GM23338 (cell line): ENCODE measurements at regions not wholly inside any gene's neighbourhood (a gene's known extent, or its start where the extent isn't known, plus 50 kb on each side); places are given as distances from the start of the nearest gene placed in this dataset.

Experiments used
- ATAC-seq: fragments of 200-7000 bp; cut with Tn5 transposase; 3 replicates; pipeline ENCODE4 v1.9.1; 2020
- DNase-seq: peaks from one replicate; pipeline ENCODE4 v3.0.0-alpha.2; 2015; ENCODE audit warnings: low spot score
- H2AFZ ChIP-seq: fragments of 200-600 bp; sonication (generic); 2 replicates; pipeline ENCODE4 v1.8.0; 2016; ENCODE audit warnings: antibody characterized with exemption, mild to moderate bottlenecking, moderate library complexity
- H3F3A ChIP-seq: fragments of 200-600 bp; sonication (generic); replicated peaks from 2 replicates; pipeline ENCODE4 v1.8.0; 2017; ENCODE audit warnings: antibody characterized with exemption, mixed run types, low read depth
- H3K27ac ChIP-seq: fragments of 200-600 bp; sonication (generic); 2 replicates; pipeline ENCODE4 v1.6.1; 2016; ENCODE audit warnings: low read depth
- H3K27me3 ChIP-seq: fragments of 200-600 bp; sonication (generic); 2 replicates; pipeline ENCODE4 v1.8.0; 2016; ENCODE audit warnings: mild to moderate bottlenecking, mixed run types, moderate library complexity; ENCODE audit not compliant: insufficient read depth
- H3K36me3 ChIP-seq: fragments of 200-600 bp; sonication (generic); 2 replicates; pipeline ENCODE4 v1.8.0; 2016; ENCODE audit warnings: mild to moderate bottlenecking; ENCODE audit not compliant: insufficient read depth
- H3K4me1 ChIP-seq: fragments of 200-600 bp; sonication (generic); 2 replicates; pipeline ENCODE4 v1.8.0; 2016; ENCODE audit warnings: mild to moderate bottlenecking, moderate library complexity; ENCODE audit not compliant: insufficient read depth
- H3K4me2 ChIP-seq: fragments of 200-600 bp; sonication (generic); 2 replicates; pipeline ENCODE4 v1.7.1; 2017; ENCODE audit warnings: mixed run types
- H3K4me3 ChIP-seq: fragments of 200-600 bp; sonication (generic); 2 replicates; pipeline ENCODE4 v1.6.1; 2016; ENCODE audit warnings: mixed run types
- H3K79me2 ChIP-seq: fragments of 200-600 bp; sonication (generic); replicated peaks from 2 replicates; pipeline ENCODE4 v1.8.0; 2017; ENCODE audit warnings: mild to moderate bottlenecking; ENCODE audit not compliant: insufficient read depth
- H3K9me2 ChIP-seq: fragments of 200-600 bp; sonication (generic); 2 replicates; pipeline ENCODE4 v1.8.0; 2017; ENCODE audit not compliant: insufficient read depth
- H4K20me1 ChIP-seq: fragments of 200-600 bp; sonication (generic); replicated peaks from 2 replicates; pipeline ENCODE4 v1.8.0; 2017; ENCODE audit warnings: mild to moderate bottlenecking; ENCODE audit not compliant: insufficient read depth
- H3K27ac Mint-ChIP-seq: 2 replicates; pipeline ENCODE4 v1.8.0; 2020; ENCODE audit warnings: inconsistent platforms, mild to moderate bottlenecking, moderate library complexity, mixed read lengths
- H3K27me3 Mint-ChIP-seq: 3 replicates; pipeline ENCODE4 v1.8.0; 2022; ENCODE audit warnings: low read depth, mild to moderate bottlenecking, moderate library complexity, mixed read lengths, inconsistent platforms; ENCODE audit not compliant: insufficient read depth, poor library complexity
- H3K36me3 Mint-ChIP-seq: 3 replicates; pipeline ENCODE4 v1.8.0; 2021; ENCODE audit warnings: low read depth, mild to moderate bottlenecking, inconsistent platforms, moderate library complexity, mixed read lengths
- H3K4me1 Mint-ChIP-seq: 3 replicates; pipeline ENCODE4 v1.8.0; 2020; ENCODE audit warnings: mild to moderate bottlenecking, inconsistent platforms, mixed read lengths
- H3K4me3 Mint-ChIP-seq: 3 replicates; pipeline ENCODE4 v1.8.0; 2021; ENCODE audit warnings: moderate library complexity, mild to moderate bottlenecking, inconsistent platforms, mixed read lengths
- H3K9me3 Mint-ChIP-seq: 3 replicates; pipeline ENCODE4 v1.8.0; 2020; ENCODE audit warnings: moderate library complexity, mild to moderate bottlenecking, inconsistent platforms, mixed read lengths
- CREB1 ChIP-seq: fragments of 250-450 bp; sonication (Bioruptor Pico); IDR thresholded peaks from 2 replicates; pipeline ENCODE4 v1.5.0; 2020; ENCODE audit warnings: low read depth, mild to moderate bottlenecking, moderate library complexity
- CTCF ChIP-seq, 2 experiments: fragments of 200-600 bp in 1 of 2; sonication (generic) in 1 of 2; conservative IDR thresholded peaks; 2 replicates each; pipeline versions ENCODE4 v1.5.1 to v1.6.1; 2016 to 2017; ENCODE audit warnings: antibody characterized with exemption in 2 of 2, low read depth in 2 of 2, mild to moderate bottlenecking in 2 of 2, moderate library complexity in 1 of 2
- ETS1 ChIP-seq: IDR thresholded peaks from 2 replicates; pipeline ENCODE4 v1.6.1; 2016; ENCODE audit warnings: antibody characterized with exemption
- EZH2 ChIP-seq: fragments of 200-600 bp; sonication (generic); IDR thresholded peaks from one replicate; pipeline ENCODE4 v1.8.0; 2017; ENCODE audit warnings: antibody characterized with exemption, mild to moderate bottlenecking, low read depth; ENCODE audit not compliant: unreplicated experiment
- EZH2phosphoT487 ChIP-seq: fragments of 200-600 bp; sonication (generic); IDR thresholded peaks from one replicate; pipeline ENCODE4 v1.8.1; 2018; ENCODE audit warnings: antibody characterized with exemption; ENCODE audit not compliant: unreplicated experiment
- NANOG ChIP-seq: IDR thresholded peaks from 2 replicates; pipeline ENCODE4 v1.6.1; 2016; ENCODE audit warnings: antibody characterized with exemption, borderline replicate concordance
- REST ChIP-seq: IDR thresholded peaks from one replicate; pipeline ENCODE4 v1.6.1; 2018; ENCODE audit warnings: antibody characterized with exemption; ENCODE audit not compliant: unreplicated experiment
- STAT1 ChIP-seq: IDR thresholded peaks from one replicate; pipeline ENCODE4 v1.6.1; 2016; ENCODE audit warnings: antibody characterized with exemption; ENCODE audit not compliant: unreplicated experiment
- ZNF114 ChIP-seq: fragments of 250-450 bp; sonication (Bioruptor Pico); IDR thresholded peaks from 2 replicates; pipeline ENCODE4 v1.5.0; 2020; ENCODE audit warnings: mild to moderate bottlenecking, moderate library complexity
- ZNF331 ChIP-seq: fragments of 250-450 bp; sonication (Bioruptor Pico); IDR thresholded peaks from 2 replicates; pipeline ENCODE4 v1.5.0; 2020; ENCODE audit warnings: low read depth, mild to moderate bottlenecking, moderate library complexity
- ZNF462 ChIP-seq: fragments of 250-450 bp; sonication (Bioruptor Pico); IDR thresholded peaks from 2 replicates; pipeline ENCODE4 v1.5.0; 2020; ENCODE audit warnings: mild to moderate bottlenecking, moderate library complexity

GRCh38 chr9:109682227-109682626 lies 97.8 kb upstream of the PALM2AKAP2 start:
- Histone ChIP-seq H2AFZ (no peak overlapping the region), H3K79me2 (no peaks in the 10 kb centered on the region), H3K27me3 (no peaks in the 10 kb centered on the region), H3K4me1 (peaks cover 16% of the 10 kb centered on the region), H3K27ac (no peak overlapping the region), H3K4me2 (no peak overlapping the region), H4K20me1 (no peaks in the 10 kb centered on the region), H3K4me3 (no peak overlapping the region), H3K36me3 (no peaks in the 10 kb centered on the region), H3F3A (no peaks in the 10 kb centered on the region), H3K9me2 (0 out of 2 replicates have a peak, but pooled peaks cover 5% of the 10 kb centered on the region)
- ATAC-seq (no peak), DNase-seq (no peak)
- Mint-ChIP-seq H3K36me3 (no peaks in the 10 kb centered on the region), H3K9me3 (no peaks in the 10 kb centered on the region; the same call in 2 of the 3 replicates), H3K27ac (no peak overlapping the region), H3K4me1 (peaks cover 9% of the 10 kb centered on the region), H3K27me3 (no peaks in the 10 kb centered on the region), H3K4me3 (no peak overlapping the region)
- no peak for TF ChIP-seq NANOG
- no peak for TF ChIP-seq STAT1
- TF ChIP-seq ETS1: no peak
- no peak for TF ChIP-seq ZNF114 (CRISPR knock-in tag)
- TF ChIP-seq CTCF (conservative IDR thresholded peaks at IDR 0.05; ENCODE audit: low read depth in 2 of 2): no peak
- TF ChIP-seq ZNF331 (CRISPR knock-in tag): no peak
- TF ChIP-seq CREB1 (CRISPR knock-in tag): no peak
- no peak for TF ChIP-seq EZH2phosphoT487
- TF ChIP-seq EZH2: no peak
- no peak for TF ChIP-seq ZNF462 (CRISPR knock-in tag)
- TF ChIP-seq REST: no peak
